Panc1 (cell line): ENCODE measurements at regions not wholly inside any gene's neighbourhood (a gene's known extent, or its start where the extent isn't known, plus 50 kb on each side); places are given as distances from the start of the nearest gene placed in this dataset.

Experiments
- ATAC-seq: fragments of 200-7000 bp; cut with Tn5 transposase; 2 replicates; pipeline ENCODE4 v1.9.1; 2020; ENCODE audit warnings: mild to moderate bottlenecking, moderate library complexity
- BruUV-seq: library from RNA; stranded (reverse); fragments of 400-500 nt; replicated peaks from 2 replicates; lab custom pipeline; 2021; lab: Mats Ljungman, UMichigan
- CTCF ChIA-PET: fragments of 300-600 bp; sonication (Branson Sonifier 250); formaldehyde crosslinking; loops from one replicate; lab custom pipeline; 2022; ENCODE audit warnings: antibody characterized with exemption; lab: Charles Lee
- POLR2A ChIA-PET: fragments of 300-600 bp; sonication (Branson Sonifier 250); formaldehyde crosslinking; loops from one replicate; lab custom pipeline; 2022; ENCODE audit warnings: antibody characterized with exemption; lab: Charles Lee
- DNase-seq: peaks from one replicate; pipeline ENCODE4 v3.0.0-alpha.2; 2010; ENCODE audit warnings: low read depth, low spot score
- H3K27ac ChIP-seq: 2 replicates; pipeline ENCODE4 v1.5.1; 2011; ENCODE audit warnings: mild to moderate bottlenecking, low read length, inconsistent platforms
- H3K27me3 ChIP-seq: fragments of 200-500 bp; sonication (Bioruptor generic); 2 replicates; pipeline ENCODE4 v1.6.0; 2014; ENCODE audit warnings: low read length, inconsistent platforms; ENCODE audit not compliant: control insufficient read depth, insufficient read depth
- H3K36me3 ChIP-seq: fragments of 200-500 bp; sonication (Bioruptor generic); 2 replicates; pipeline ENCODE4 v1.5.1; 2014; ENCODE audit warnings: inconsistent platforms, mild to moderate bottlenecking, low read length, moderate library complexity; ENCODE audit not compliant: control insufficient read depth, insufficient read depth
- H3K4me1 ChIP-seq: 2 replicates; pipeline ENCODE4 v1.5.1; 2011; ENCODE audit warnings: inconsistent platforms, mild to moderate bottlenecking, low read length, moderate library complexity; ENCODE audit not compliant: control insufficient read depth, insufficient read depth
- H3K4me3 ChIP-seq, 2 experiments: 2 replicates each; pipeline ENCODE4 v1.5.1; 2011 to 2012; ENCODE audit warnings: low read depth in 2 of 2, low read length in 2 of 2, mild to moderate bottlenecking in 2 of 2, inconsistent platforms in 1 of 2, moderate library complexity in 1 of 2
- H3K9me3 ChIP-seq: fragments of 200-500 bp; sonication (Bioruptor generic); 2 replicates; pipeline ENCODE4 v1.5.1; 2014; ENCODE audit warnings: low read depth, mild to moderate bottlenecking, inconsistent platforms, low read length, moderate library complexity; ENCODE audit not compliant: control insufficient read depth, insufficient read depth
- CTCF ChIP-seq: fragments of 450-650 bp; IDR thresholded peaks from 2 replicates; pipeline ENCODE4 v1.5.1; 2017; ENCODE audit warnings: mild to moderate bottlenecking
- POLR2AphosphoS5 ChIP-seq: IDR thresholded peaks from 2 replicates; pipeline ENCODE4 v1.6.1; 2012; ENCODE audit warnings: mild to moderate bottlenecking, low read depth, low read length, moderate library complexity
- REST ChIP-seq, 2 experiments: IDR thresholded peaks; 2 replicates each; pipeline ENCODE4 v1.6.1; 2011 to 2012; ENCODE audit warnings: low read depth in 2 of 2, control low read depth in 1 of 2, low read length in 1 of 2, mild to moderate bottlenecking in 1 of 2, moderate library complexity in 1 of 2; ENCODE audit not compliant: insufficient read depth in 1 of 2
- SIN3A ChIP-seq: IDR thresholded peaks from 2 replicates; pipeline ENCODE4 v1.6.1; 2012; ENCODE audit warnings: low read depth, mild to moderate bottlenecking, low read length, moderate library complexity, borderline replicate concordance; ENCODE audit not compliant: insufficient read depth
- TCF7L2 ChIP-seq: IDR thresholded peaks from 2 replicates; pipeline ENCODE4 v1.6.1; 2011; ENCODE audit warnings: mild to moderate bottlenecking, low read depth, low read length, inconsistent platforms
- in situ Hi-C: cut with HindIII; loops from 2 replicates; pipeline ENCODE4 v1.10.0; 2016; ENCODE audit warnings: low sequenced_read_pairs, low pct_unique_long_range_greater_than_20kb
- intact Hi-C: fragments of 100-400 bp; cut with micrococcal nuclease; formaldehyde crosslinking; loops from one replicate; pipeline ENCODE4 v1.10.0; 2022; ENCODE audit not compliant: unreplicated experiment

- ATAC-seq (no peak), DNase-seq (no peak)
- no peaks in the 10 kb centered on the region for H3K4me1 ChIP-seq
- no peak overlapping the region for H3K27ac ChIP-seq
- H3K27me3 ChIP-seq: no peaks in the 10 kb centered on the region
- ChIA-PET CTCF (interaction anchor here (0.6 kb wide), 1 partner anchor 75 kb away, joined by 4 read pairs; no protein-coding TSS in a partner anchor), POLR2A (no interaction called here)
- H3K4me3 ChIP-seq: no peak overlapping the region
- TF ChIP-seq REST (IDR thresholded peaks at IDR 0.05; ENCODE audit: insufficient read depth in 1 of 2, low read depth in 2 of 2, low read length in 1 of 2) (no peak), TCF7L2 (no peak), SIN3A (no peak), POLR2AphosphoS5 (no peak), CTCF (no peak)
- no peaks in the 10 kb centered on the region for H3K36me3 ChIP-seq
- BruUV-seq: no TSS peak
- intact Hi-C loops (no loop called here), in situ Hi-C loops (no loop called here)
- H3K9me3 ChIP-seq: no peaks in the 10 kb centered on the region
Observed at GRCh38 chr12:93060666-93061472, 131.8 kb upstream of the EEA1 start.

GRCh38 chr12:93061473-93062419 lies 132.7 kb upstream of the EEA1 start:
- Histone ChIP-seq H3K4me3 (no peak overlapping the region), H3K4me1 (no peaks in the 10 kb centered on the region), H3K36me3 (no peaks in the 10 kb centered on the region), H3K27ac (no peak overlapping the region), H3K9me3 (no peaks in the 10 kb centered on the region), H3K27me3 (no peaks in the 10 kb centered on the region)
- TF ChIP-seq TCF7L2 (no peak), SIN3A (no peak), POLR2AphosphoS5 (no peak), CTCF (no peak), REST (IDR thresholded peaks at IDR 0.05; ENCODE audit: insufficient read depth in 1 of 2, low read depth in 2 of 2, low read length in 1 of 2) (no peak)
- BruUV-seq: no TSS peak
- ATAC-seq: no peak
- intact Hi-C loops (no loop called here), in situ Hi-C loops (no loop called here)
- ChIA-PET CTCF (interaction anchor here (0.6 kb wide), 1 partner anchor 76 kb away, joined by 4 read pairs; no protein-coding TSS in a partner anchor), POLR2A (interaction anchor here (0.6 kb wide), 1 partner anchor 91 kb away, joined by 11 read pairs; no protein-coding TSS in a partner anchor)
- no peak for DNase-seq
